GM12878 (cell line): ENCODE measurements at regions not wholly inside any gene's neighbourhood (a gene's known extent, or its start where the extent isn't known, plus 50 kb on each side); places are given as distances from the start of the nearest gene placed in this dataset.

Experiments
- ATAC-seq: fragments of 200-7000 bp; cut with Tn5 transposase; 3 replicates; pipeline ENCODE4 v1.9.1; 2020; ENCODE audit warnings: mild to moderate bottlenecking, moderate library complexity
- BruUV-seq: library from RNA; stranded (reverse); fragments of 400-500 nt; replicated peaks from 2 replicates; lab custom pipeline; 2021; lab: Mats Ljungman, UMichigan
- CTCF ChIA-PET: fragments of 300-600 bp; sonication (Branson Sonifier 250); formaldehyde crosslinking; extraction: SDS; loops from one replicate; lab custom pipeline; 2021; ENCODE audit warnings: inconsistent platforms; lab: Yijun Ruan, JAX
- POLR2A ChIA-PET: fragments of 350-600 bp; formaldehyde crosslinking; extraction: SDS; loops from one replicate; lab custom pipeline; 2021; ENCODE audit warnings: inconsistent platforms; lab: Charles Lee
- RAD21 ChIA-PET: fragments of 300-600 bp; sonication (Branson Sonifier 250); formaldehyde crosslinking; loops from one replicate; lab custom pipeline; 2023; ENCODE audit warnings: antibody characterized with exemption; ENCODE audit not compliant: unreplicated experiment; lab: Charles Lee
- SMC1A ChIA-PET: fragments of 300-600 bp; sonication (Branson Sonifier 250); formaldehyde crosslinking; loops from one replicate; lab custom pipeline; 2023; ENCODE audit not compliant: unreplicated experiment, uncharacterized antibody; lab: Charles Lee
- DNase-seq: peaks from one replicate; pipeline ENCODE4 v3.0.0-alpha.2; 2011; ENCODE audit warnings: low read depth, low spot score
- FAIRE-seq: peaks from 3 replicates; lab custom pipeline; 2011; peaks lifted over from hg19 to GRCh38; lab: Jason Lieb, UNC
- H2AFZ ChIP-seq: 2 replicates; pipeline ENCODE4 v1.6.0; 2011; ENCODE audit warnings: low read depth, low read length, control low read depth; ENCODE audit not compliant: control insufficient read depth
- H3K27ac ChIP-seq: 2 replicates; pipeline ENCODE4 v1.5.1; 2011; ENCODE audit warnings: control low read depth; ENCODE audit not compliant: control insufficient read depth, insufficient read depth
- H3K27me3 ChIP-seq, 2 experiments: replicated peaks in 1 of 2; 2 replicates each; pipeline versions ENCODE4 v1.6.0 to v1.6.1; 2011; ENCODE audit warnings: low read length in 1 of 2; ENCODE audit not compliant: control insufficient read depth in 2 of 2, insufficient read depth in 2 of 2
- H3K36me3 ChIP-seq, 2 experiments: 2 replicates each; pipeline ENCODE4 v1.5.1; 2011; ENCODE audit warnings: low read length in 1 of 2; ENCODE audit not compliant: control insufficient read depth in 2 of 2, insufficient read depth in 2 of 2
- H3K4me1 ChIP-seq: 2 replicates; pipeline ENCODE4 v1.6.1; 2011; ENCODE audit warnings: mild to moderate bottlenecking, low read length, moderate library complexity, mixed read lengths; ENCODE audit not compliant: control insufficient read depth, insufficient read depth
- H3K4me2 ChIP-seq: 2 replicates; pipeline ENCODE4 v1.6.0; 2011; ENCODE audit warnings: control low read depth; ENCODE audit not compliant: control insufficient read depth, insufficient read depth
- H3K4me3 ChIP-seq: fragments of 200-600 bp; sonication (generic); 2 replicates; pipeline ENCODE4 v1.5.1; 2016
- H3K79me2 ChIP-seq: 2 replicates; pipeline ENCODE4 v1.6.0; 2011; ENCODE audit warnings: low read length; ENCODE audit not compliant: control insufficient read depth, insufficient read depth
- H3K9ac ChIP-seq: 2 replicates; pipeline ENCODE4 v1.8.0; 2011; ENCODE audit warnings: low read length, control low read depth, mixed read lengths; ENCODE audit not compliant: control insufficient read depth, insufficient read depth
- H3K9me3 ChIP-seq: replicated peaks from 3 replicates; pipeline ENCODE4 v1.5.1; 2011; ENCODE audit warnings: mild to moderate bottlenecking, low read length; ENCODE audit not compliant: control insufficient read depth, insufficient read depth
- H4K20me1 ChIP-seq: 2 replicates; pipeline ENCODE4 v1.6.0; 2011; ENCODE audit not compliant: control insufficient read depth, insufficient read depth
- ATF2 ChIP-seq: IDR thresholded peaks from 2 replicates; pipeline ENCODE4 v1.6.1; 2012; ENCODE audit warnings: low read length, inconsistent platforms
- BMI1 ChIP-seq: fragments of 450-650 bp; IDR thresholded peaks from 2 replicates; pipeline ENCODE4 v1.6.1; 2016; ENCODE audit warnings: mild to moderate bottlenecking, moderate library complexity, borderline replicate concordance
- GABPA ChIP-seq: IDR thresholded peaks from 2 replicates; pipeline ENCODE4 v1.6.1; 2014; ENCODE audit warnings: antibody characterized with exemption, low read depth, mild to moderate bottlenecking, inconsistent platforms
- HDGF ChIP-seq: fragments of 450-650 bp; IDR thresholded peaks from 2 replicates; pipeline ENCODE4 v1.6.1; 2016; ENCODE audit warnings: antibody characterized with exemption
- KDM1A ChIP-seq: fragments of 200-600 bp; sonication (generic); IDR thresholded peaks from 2 replicates; pipeline ENCODE4 v1.6.1; 2016; ENCODE audit warnings: borderline replicate concordance
- MEF2B ChIP-seq: fragments of 450-650 bp; IDR thresholded peaks from 2 replicates; pipeline ENCODE4 v1.6.1; 2018; ENCODE audit warnings: mild to moderate bottlenecking, moderate library complexity; ENCODE audit not compliant: partially characterized antibody, poor library complexity, severe bottlenecking
- PAX5 ChIP-seq: IDR thresholded peaks from 2 replicates; pipeline ENCODE4 v1.6.1; 2011; ENCODE audit warnings: low read depth, low read length, borderline replicate concordance
- SMC3 ChIP-seq: IDR thresholded peaks from 2 replicates; pipeline ENCODE4 v1.6.1; 2011; ENCODE audit warnings: low read length, improper control_type of control experiment, borderline replicate concordance
- SUZ12 ChIP-seq: fragments of 200-600 bp; sonication (generic); IDR thresholded peaks from one replicate; pipeline ENCODE4 v1.6.1; 2018; ENCODE audit warnings: antibody characterized with exemption, mild to moderate bottlenecking; ENCODE audit not compliant: unreplicated experiment
- ZNF384 ChIP-seq: IDR thresholded peaks from 2 replicates; pipeline ENCODE4 v1.6.1; 2012; ENCODE audit warnings: low read depth, mild to moderate bottlenecking, low read length, improper control_type of control experiment, borderline replicate concordance
- WGBS: methylation state at CpG from one replicate; pipeline ENCODE4 v1.1.6; 2016; ENCODE audit warnings: low lambda C conversion rate; ENCODE audit not compliant: insufficient replicate concordance, insufficient coverage; ENCODE audit errors: missing lambda C conversion rate; 5-methylcytosine and 5-hydroxymethylcytosine counted together
- in situ Hi-C: fragments of 300-500 bp; cut with MboI; formaldehyde crosslinking; loops from 9 replicates; pipeline ENCODE4 v1.14.3; 2018; ENCODE audit warnings: mixed read lengths
- intact Hi-C: fragments of 100-400 bp; cut with micrococcal nuclease; formaldehyde crosslinking; loops from one replicate; pipeline ENCODE4 v1.14.2; 2022; ENCODE audit not compliant: unreplicated experiment

GRCh38 chr19:31670931-31671330 is 321.7 kb upstream of the TSHZ3 start:
- SMC1A ChIA-PET, result no interaction called here
- TF ChIP-seq GABPA (no peak), MEF2B (no peak), HDGF (no peak), PAX5 (no peak), BMI1 (no peak)
- in situ Hi-C loops (no loop called here), intact Hi-C loops (no loop called here)
- POLR2A ChIA-PET, result no interaction called here
- no peak overlapping the region for H3K9ac ChIP-seq
- ATAC-seq, result no peak
- no peak for DNase-seq
- 12% methylated on average over 9 of the region's 10 CpGs for WGBS
- FAIRE-seq, result no peak
- RAD21 ChIA-PET, result no interaction called here
- no peak overlapping the region for H3K4me2 ChIP-seq
- H3K9me3 ChIP-seq, result no peaks in the 10 kb centered on the region; the same call in 2 of the 3 replicates
- no peak overlapping the region for H2AFZ ChIP-seq
- no peaks in the 10 kb centered on the region for H3K27me3 ChIP-seq
- no TSS peak for BruUV-seq
- no peaks in the 10 kb centered on the region for H3K36me3 ChIP-seq
- no peak overlapping the region for H3K27ac ChIP-seq
- CTCF ChIA-PET, result no interaction called here
- no peak overlapping the region for H3K4me3 ChIP-seq
- H3K4me1 ChIP-seq, result no peaks in the 10 kb centered on the region
- no peaks in the 10 kb centered on the region for H4K20me1 ChIP-seq
- no peaks in the 10 kb centered on the region for H3K79me2 ChIP-seq

- Histone ChIP-seq H3K36me3 (no peaks in the 10 kb centered on the region), H3K9me3 (no peaks in the 10 kb centered on the region; the same call in 2 of the 3 replicates), H3K79me2 (no peaks in the 10 kb centered on the region), H4K20me1 (no peaks in the 10 kb centered on the region), H3K4me2 (no peak overlapping the region), H3K27me3 (no peaks in the 10 kb centered on the region), H2AFZ (no peak overlapping the region), H3K9ac (no peak overlapping the region), H3K4me3 (no peak overlapping the region), H3K27ac (no peak overlapping the region), H3K4me1 (no peaks in the 10 kb centered on the region)
- DNase-seq (no peak), FAIRE-seq (no peak), ATAC-seq (no peak)
- RAD21 ChIA-PET, result no interaction called here
- TF ChIP-seq KDM1A (no peak), SUZ12 (no peak), ZNF384 (no peak), ATF2 (no peak), SMC3 (no peak)
- intact Hi-C loops, result no loop called here
- 24% methylated on average over 10 of the region's 10 CpGs for WGBS
- CTCF ChIA-PET, result no interaction called here
- POLR2A ChIA-PET, result no interaction called here
- BruUV-seq, result no TSS peak
- in situ Hi-C loops, result no loop called here
- SMC1A ChIA-PET, result no interaction called here
Measured at GRCh38 chr19:31671411-31672035, 322.3 kb upstream of the TSHZ3 start.
